NCI-H510A treated with DMSO at 0.1 percent for 48 hours (cell line): ENCODE measurements at regions not wholly inside any gene's neighbourhood (a gene's known extent, or its start where the extent isn't known, plus 50 kb on each side); places are given as distances from the start of the nearest gene placed in this dataset.
"Not testable (repeated sequence)": the region's sequence is repeated elsewhere in the genome, so short reads cannot be mapped to it uniquely, and the experiment has no call there.

Experiments used
- DNase-seq: peaks from one replicate; lab custom pipeline; 2025; lab: John Stamatoyannopoulos, UW

GRCh38 chr14:21894003-21894897 is 220.6 kb upstream of the OR4E1 start:
- no peak for DNase-seq

- DNase-seq: no peak
Measured at GRCh38 chr14:21891921-21892320, 218.3 kb upstream of the OR4E1 start.

GRCh38 chr14:21884995-21885394 is 211.4 kb upstream of the OR4E1 start:
- DNase-seq: no peak

GRCh38 chr14:21882226-21882625 is 208.6 kb upstream of the OR4E1 start:
- DNase-seq: no peak

GRCh38 chr14:21880918-21881317 is 207.3 kb upstream of the OR4E1 start:
- no peak for DNase-seq

GRCh38 chr14:21875791-21876190 is 202.2 kb upstream of the OR4E1 start:
- no peak for DNase-seq

- DNase-seq: no peak
Measured at GRCh38 chr14:21874946-21875345, 201.3 kb upstream of the OR4E1 start.

- DNase-seq: no peak
Measured at GRCh38 chr14:21874167-21874566, 200.5 kb upstream of the OR4E1 start.

GRCh38 chr14:21868442-21869046 is 194.9 kb upstream of the OR4E1 start:
- no peak for DNase-seq

- DNase-seq: no peak
Measured at GRCh38 chr14:21867541-21867940, 193.9 kb upstream of the OR4E1 start.

- DNase-seq: no peak
Measured at GRCh38 chr14:21866479-21866878, 192.9 kb upstream of the OR4E1 start.

GRCh38 chr14:21863289-21863688 is 189.7 kb upstream of the OR4E1 start:
- DNase-seq: no peak

- no peak for DNase-seq
Measured at GRCh38 chr14:21861153-21861552, 187.5 kb upstream of the OR4E1 start.

- no peak for DNase-seq
Measured at GRCh38 chr14:21860172-21860571, 186.6 kb upstream of the OR4E1 start.

GRCh38 chr14:21852775-21853174 is 179.2 kb upstream of the OR4E1 start:
- no peak for DNase-seq

GRCh38 chr14:21852061-21852664 is 178.5 kb upstream of the OR4E1 start:
- no peak for DNase-seq

- not testable (repeated sequence) for DNase-seq
Measured at GRCh38 chr14:21846902-21847301, 173.3 kb upstream of the OR4E1 start.

- no peak for DNase-seq
Measured at GRCh38 chr14:21846227-21846885, 172.7 kb upstream of the OR4E1 start.

- DNase-seq: no peak
Measured at GRCh38 chr14:21840765-21841164, 167.1 kb upstream of the OR4E1 start.

- DNase-seq: no peak
Measured at GRCh38 chr14:21833836-21834235, 160.2 kb upstream of the OR4E1 start.

- DNase-seq: no peak
Measured at GRCh38 chr14:21825845-21826244, 152.2 kb upstream of the OR4E1 start.

- DNase-seq: no peak
Measured at GRCh38 chr14:21825149-21825743, 151.6 kb upstream of the OR4E1 start.
